Left ventricle myocardium inferior (tissue), 1 donor: ENCODE measurements at regions not wholly inside any gene's neighbourhood (a gene's known extent, or its start where the extent isn't known, plus 50 kb on each side); places are given as distances from the start of the nearest gene placed in this dataset.

ENCODE experiments used
- DNase-seq: peaks from one replicate; pipeline ENCODE4 v3.0.0-alpha.2; 2020
- H3K27ac ChIP-seq: fragments of 200-600 bp; replicated peaks from 2 replicates; pipeline ENCODE4 v1.8.0; 2021
- H3K27me3 ChIP-seq: fragments of 200-600 bp; 2 replicates; pipeline ENCODE4 v1.8.0; 2021; ENCODE audit warnings: low read depth
- H3K36me3 ChIP-seq: fragments of 200-600 bp; 2 replicates; pipeline ENCODE4 v1.8.0; 2021
- H3K4me1 ChIP-seq: fragments of 200-600 bp; 2 replicates; pipeline ENCODE4 v1.8.0; 2021
- H3K4me3 ChIP-seq: fragments of 200-600 bp; 2 replicates; pipeline ENCODE4 v1.8.0; 2021; ENCODE audit warnings: mild to moderate bottlenecking, moderate library complexity
- H3K9me3 ChIP-seq: fragments of 200-600 bp; replicated peaks from 2 replicates; pipeline ENCODE4 v1.8.0; 2021
- CTCF ChIP-seq: fragments of 200-600 bp; IDR thresholded peaks from 2 replicates; pipeline ENCODE4 v1.8.0; 2021; ENCODE audit warnings: antibody characterized with exemption, mild to moderate bottlenecking, borderline replicate concordance
- intact Hi-C: fragments of 100-400 bp; cut with micrococcal nuclease; formaldehyde crosslinking; loops from one replicate; pipeline ENCODE4 v1.11.0; 2022
- donor health status: DM: no; HTN: yes; CAD: no; lungs with severe emphysema.

- H3K4me1 ChIP-seq: no peaks in the 10 kb centered on the region
- no peaks in the 10 kb centered on the region for H3K36me3 ChIP-seq
- intact Hi-C loops: no loop called here
- no peak for DNase-seq
- H3K27me3 ChIP-seq: no peaks in the 10 kb centered on the region
- H3K4me3 ChIP-seq: no peak overlapping the region
- no peaks in the 10 kb centered on the region for H3K9me3 ChIP-seq
- TF ChIP-seq CTCF: no peak
- no peak overlapping the region for H3K27ac ChIP-seq
Measured at GRCh38 chr11:104666624-104667023, 231.6 kb downstream of the CASP12 start.

GRCh38 chr11:104665641-104666040 is 232.6 kb downstream of the CASP12 start:
- Histone ChIP-seq H3K4me3 (no peak overlapping the region), H3K9me3 (no peaks in the 10 kb centered on the region), H3K27ac (no peak overlapping the region), H3K4me1 (no peaks in the 10 kb centered on the region), H3K27me3 (no peaks in the 10 kb centered on the region), H3K36me3 (no peaks in the 10 kb centered on the region)
- DNase-seq: no peak
- intact Hi-C loops: no loop called here
- no peak for TF ChIP-seq CTCF

GRCh38 chr11:104663190-104664140 is 234.8 kb downstream of the CASP12 start:
- intact Hi-C loops: no loop called here
- no peaks in the 10 kb centered on the region for H3K27me3 ChIP-seq
- DNase-seq: no peak
- no peaks in the 10 kb centered on the region for H3K36me3 ChIP-seq
- no peak overlapping the region for H3K27ac ChIP-seq
- H3K9me3 ChIP-seq: no peaks in the 10 kb centered on the region
- no peak overlapping the region for H3K4me3 ChIP-seq
- no peak for TF ChIP-seq CTCF
- no peaks in the 10 kb centered on the region for H3K4me1 ChIP-seq

GRCh38 chr11:104661901-104662300 is 236.4 kb downstream of the CASP12 start:
- H3K4me1 ChIP-seq: no peaks in the 10 kb centered on the region
- no peaks in the 10 kb centered on the region for H3K27me3 ChIP-seq
- no peaks in the 10 kb centered on the region for H3K36me3 ChIP-seq
- DNase-seq: no peak
- intact Hi-C loops: no loop called here
- H3K27ac ChIP-seq: no peak overlapping the region
- no peaks in the 10 kb centered on the region for H3K9me3 ChIP-seq
- no peak for TF ChIP-seq CTCF
- H3K4me3 ChIP-seq: no peak overlapping the region

GRCh38 chr11:104661471-104661870 is 236.8 kb downstream of the CASP12 start:
- intact Hi-C loops: no loop called here
- DNase-seq: no peak
- Histone ChIP-seq H3K9me3 (no peaks in the 10 kb centered on the region), H3K27me3 (no peaks in the 10 kb centered on the region), H3K27ac (no peak overlapping the region), H3K4me3 (no peak overlapping the region), H3K4me1 (no peaks in the 10 kb centered on the region), H3K36me3 (no peaks in the 10 kb centered on the region)
- no peak for TF ChIP-seq CTCF
